Endothelial cell of umbilical vein (primary cell): ENCODE measurements at regions not wholly inside any gene's neighbourhood (a gene's known extent, or its start where the extent isn't known, plus 50 kb on each side); places are given as distances from the start of the nearest gene placed in this dataset.

ENCODE experiments used
- BruUV-seq: library from RNA; stranded (reverse); fragments of 400-500 nt; replicated peaks from 2 replicates; lab custom pipeline; 2021; lab: Mats Ljungman, UMichigan
- CTCF ChIA-PET: fragments of 300-600, 350-600 bp; sonication (Branson Sonifier 250); formaldehyde crosslinking; loops from one replicate; lab custom pipeline; 2021; ENCODE audit warnings: antibody characterized with exemption, inconsistent platforms; lab: Charles Lee
- POLR2A ChIA-PET: fragments of 300-600, 350-600 bp; sonication (Branson Sonifier 250); formaldehyde crosslinking; loops from one replicate; lab custom pipeline; 2021; ENCODE audit warnings: antibody characterized with exemption, inconsistent platforms; lab: Charles Lee
- DNase-seq: peaks from one replicate; pipeline ENCODE4 v3.0.0-alpha.2; 2011; ENCODE audit warnings: low read depth, low spot score
- FAIRE-seq: peaks from 2 replicates; lab custom pipeline; 2011; peaks lifted over from hg19 to GRCh38; lab: Jason Lieb, UNC
- H2AFZ ChIP-seq: 2 replicates; pipeline ENCODE4 v1.6.0; 2012; ENCODE audit warnings: low read depth, low read length, control low read depth, inconsistent platforms
- H3K27ac ChIP-seq: 2 replicates; pipeline ENCODE4 v1.5.1; 2011; ENCODE audit warnings: low read depth, mild to moderate bottlenecking, control low read depth, low read length, moderate library complexity; ENCODE audit not compliant: insufficient read depth
- H3K27me3 ChIP-seq, 2 experiments: 2 replicates each; pipeline versions ENCODE4 v1.6.0 to v1.6.1; 2011; ENCODE audit warnings: low read length in 2 of 2, mixed read lengths in 1 of 2; ENCODE audit not compliant: control insufficient read depth in 2 of 2, insufficient read depth in 2 of 2
- H3K36me3 ChIP-seq, 2 experiments: 2 replicates in 1 of 2; 3 replicates in 1 of 2; pipeline ENCODE4 v1.5.1; 2011; ENCODE audit warnings: low read length in 2 of 2, mild to moderate bottlenecking in 1 of 2, moderate library complexity in 1 of 2; ENCODE audit not compliant: control insufficient read depth in 2 of 2, insufficient read depth in 2 of 2; ENCODE audit errors: extremely low read depth in 1 of 2
- H3K4me1 ChIP-seq: 3 replicates; pipeline ENCODE4 v1.5.1; 2011; ENCODE audit warnings: mild to moderate bottlenecking, low read length; ENCODE audit not compliant: control insufficient read depth, insufficient read depth; ENCODE audit errors: extremely low read depth
- H3K4me2 ChIP-seq: 2 replicates; pipeline ENCODE4 v1.6.1; 2011; ENCODE audit warnings: low read length, control low read depth, mixed read lengths; ENCODE audit not compliant: insufficient read depth
- H3K4me3 ChIP-seq, 3 experiments: fragments of 200-600 bp in 1 of 3; sonication (generic), shearing (Covaris generic) in 1 of 3; replicated peaks in 1 of 3; 2 replicates each; pipeline ENCODE4 v1.5.1; 2011 to 2016; ENCODE audit warnings: control low read depth in 3 of 3, low read length in 3 of 3, mild to moderate bottlenecking in 2 of 3, inconsistent platforms in 1 of 3, low read depth in 1 of 3, moderate library complexity in 1 of 3; ENCODE audit not compliant: insufficient read depth in 1 of 3
- H3K79me2 ChIP-seq: 2 replicates; pipeline ENCODE4 v1.6.0; 2012; ENCODE audit warnings: low read length, inconsistent platforms; ENCODE audit not compliant: control insufficient read depth, insufficient read depth
- H3K9ac ChIP-seq: replicated peaks from 2 replicates; pipeline ENCODE3; 2011; ENCODE audit warnings: low read length, control low read depth; ENCODE audit not compliant: insufficient read depth; ENCODE audit errors: extremely low read depth
- H3K9me1 ChIP-seq: replicated peaks from 3 replicates; pipeline ENCODE4 v1.6.0; 2011; ENCODE audit warnings: mild to moderate bottlenecking, low read length; ENCODE audit not compliant: control insufficient read depth, insufficient read depth; ENCODE audit errors: extremely low read depth
- H3K9me3 ChIP-seq: replicated peaks from 2 replicates; pipeline ENCODE4 v1.5.1; 2012; ENCODE audit warnings: low read length, inconsistent platforms; ENCODE audit not compliant: control insufficient read depth, insufficient read depth
- H4K20me1 ChIP-seq: replicated peaks from 2 replicates; pipeline ENCODE3; 2011; ENCODE audit warnings: mild to moderate bottlenecking, low read length; ENCODE audit not compliant: control insufficient read depth, insufficient read depth; ENCODE audit errors: extremely low read depth
- CTCF ChIP-seq, 2 donors: IDR thresholded peaks; 1 replicate in 1 of 2; 2 replicates in 1 of 2; pipeline ENCODE4 v1.5.1; 2011; ENCODE audit warnings: low read length in 2 of 2, mild to moderate bottlenecking in 2 of 2, moderate library complexity in 2 of 2, control low read depth in 1 of 2, inconsistent platforms in 1 of 2, low read depth in 1 of 2; ENCODE audit not compliant: insufficient read depth in 1 of 2; ENCODE audit errors: extremely low read depth in 1 of 2
- EZH2 ChIP-seq: IDR thresholded peaks from 2 replicates; pipeline ENCODE4 v1.6.1; 2012; ENCODE audit warnings: borderline replicate concordance, low read depth, mild to moderate bottlenecking, moderate library complexity, low read length, inconsistent platforms; ENCODE audit not compliant: severe bottlenecking
- FOS ChIP-seq: IDR thresholded peaks from 2 replicates; pipeline ENCODE4 v1.6.1; 2011; ENCODE audit warnings: mild to moderate bottlenecking, low read length, moderate library complexity, borderline replicate concordance; ENCODE audit not compliant: insufficient read depth
- GATA2 ChIP-seq: IDR thresholded peaks from 2 replicates; pipeline ENCODE4 v1.7.0; 2011; ENCODE audit warnings: low read depth, mild to moderate bottlenecking, moderate library complexity, mixed read lengths, low read length; ENCODE audit not compliant: insufficient read length, insufficient read depth
- JUN ChIP-seq: IDR thresholded peaks from 2 replicates; pipeline ENCODE4 v1.6.1; 2011; ENCODE audit warnings: borderline replicate concordance, low read depth; ENCODE audit not compliant: insufficient read length, insufficient read depth
- MAX ChIP-seq: IDR thresholded peaks from 2 replicates; pipeline ENCODE4 v1.6.1; 2011; ENCODE audit not compliant: insufficient read depth, insufficient read length
- MYC ChIP-seq: IDR thresholded peaks from one replicate; pipeline ENCODE4 v1.6.1; 2011; ENCODE audit warnings: mild to moderate bottlenecking, low read depth, low read length
- POLR2A ChIP-seq: IDR thresholded peaks from 2 replicates; pipeline ENCODE4 v1.6.1; 2012; ENCODE audit warnings: low read depth, mild to moderate bottlenecking, control low read depth, low read length
- POLR2AphosphoS5 ChIP-seq: IDR thresholded peaks from 2 replicates; pipeline ENCODE4 v1.6.1; 2012; ENCODE audit warnings: low read depth, mild to moderate bottlenecking, control low read depth, low read length, moderate library complexity; ENCODE audit not compliant: insufficient read depth
- dilution Hi-C: fragments of 300-500 bp; cut with MboI; formaldehyde crosslinking; loops from one replicate; pipeline ENCODE4 v1.15.0; 2019; ENCODE audit warnings: low sequenced_read_pairs; ENCODE audit not compliant: extremely low pct_ligation_motif_present
- intact Hi-C: fragments of 100-400 bp; cut with micrococcal nuclease; formaldehyde crosslinking; loops from one replicate; pipeline ENCODE4 v1.10.0; 2022

GRCh38 chr3:63037116-63037515 lies 161.9 kb upstream of the CADPS start:
- Histone ChIP-seq H3K9ac (no peak overlapping the region), H3K4me1 (no peaks in the 10 kb centered on the region), H3K4me2 (no peak overlapping the region), H3K27me3 (no peaks in the 10 kb centered on the region), H3K4me3 (no peak overlapping the region), H3K79me2 (no peaks in the 10 kb centered on the region), H3K36me3 (no peaks in the 10 kb centered on the region), H4K20me1 (no peaks in the 10 kb centered on the region), H3K9me3 (peaks cover 2% of the 10 kb centered on the region), H2AFZ (no peak overlapping the region), H3K9me1 (no peaks in the 10 kb centered on the region), H3K27ac (no peak overlapping the region)
- ChIA-PET POLR2A (no interaction called here), CTCF (no interaction called here)
- intact Hi-C loops = no loop called here
- DNase-seq (no peak), FAIRE-seq (no peak)
- no TSS peak for BruUV-seq
- TF ChIP-seq MAX (no peak), GATA2 (no peak), POLR2AphosphoS5 (no peak), CTCF (IDR thresholded peaks at IDR 0.05; ENCODE audit: extremely low read depth in 1 of 2, insufficient read depth in 1 of 2, low read depth in 1 of 2, low read length in 2 of 2) (no peak), POLR2A (no peak), MYC (no peak), EZH2 (no peak), FOS (no peak), JUN (no peak)
- dilution Hi-C loops = no loop called here
